Stimulated activated CD8-positive, alpha-beta memory T cell treated with anti-CD3 and anti-CD28 coated beads, Interleukin-2, amount 100 ng/mL, for 48 hours (primary cell): ENCODE measurements at regions not wholly inside any gene's neighbourhood (a gene's known extent, or its start where the extent isn't known, plus 50 kb on each side); places are given as distances from the start of the nearest gene placed in this dataset.
"Not testable (repeated sequence)": the region's sequence is repeated elsewhere in the genome, so short reads cannot be mapped to it uniquely, and the experiment has no call there.

Experiments used
- DNase-seq, 2 donors: peaks; one replicate each; pipeline ENCODE4 v3.0.0-alpha.2; 2020; ENCODE audit warnings: low read depth in 2 of 2

DNA sequence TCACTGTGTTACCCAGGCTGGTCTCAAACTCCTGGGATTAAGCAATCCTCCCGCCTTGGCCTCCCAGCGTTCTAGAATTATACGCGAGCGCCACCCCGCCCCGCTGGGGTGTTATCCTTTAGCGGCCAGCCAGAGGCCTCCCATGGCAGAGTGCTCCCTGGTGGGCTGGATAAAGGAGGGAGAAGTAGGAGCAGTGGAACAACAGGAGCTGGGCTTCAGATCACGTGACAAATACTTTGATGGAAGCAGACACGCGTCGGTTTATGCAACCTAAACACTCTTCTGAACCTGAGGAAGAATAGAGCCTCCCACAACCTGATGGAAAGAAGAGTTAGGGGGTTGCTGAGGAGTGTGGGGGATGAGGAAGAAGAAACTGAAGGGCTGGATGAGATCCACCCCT, 2114.0 kb downstream of the TP53TG3F start:
- DNase-seq = no peak

DNA sequence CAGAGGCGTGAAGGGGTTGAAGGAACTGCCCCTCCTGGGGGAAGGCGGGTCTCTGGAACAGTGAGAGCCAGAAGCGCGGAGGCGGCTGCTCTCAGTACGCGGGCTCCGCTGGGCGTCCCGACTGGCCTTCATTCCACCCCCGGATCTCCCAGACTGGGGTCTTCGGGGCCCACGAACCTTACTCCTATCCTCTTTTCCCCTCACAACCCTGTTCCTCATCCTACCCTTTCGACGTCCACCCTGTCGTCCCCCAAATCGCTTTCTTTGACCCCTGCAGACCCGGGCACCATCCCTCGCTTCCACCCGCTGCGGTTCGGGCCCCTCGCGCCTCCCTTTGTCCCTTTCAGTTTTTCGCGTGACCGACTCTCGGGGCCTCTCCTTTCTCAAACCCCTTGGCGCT, 2114.6 kb downstream of the TP53TG3F start:
- DNase-seq = no peak

DNA sequence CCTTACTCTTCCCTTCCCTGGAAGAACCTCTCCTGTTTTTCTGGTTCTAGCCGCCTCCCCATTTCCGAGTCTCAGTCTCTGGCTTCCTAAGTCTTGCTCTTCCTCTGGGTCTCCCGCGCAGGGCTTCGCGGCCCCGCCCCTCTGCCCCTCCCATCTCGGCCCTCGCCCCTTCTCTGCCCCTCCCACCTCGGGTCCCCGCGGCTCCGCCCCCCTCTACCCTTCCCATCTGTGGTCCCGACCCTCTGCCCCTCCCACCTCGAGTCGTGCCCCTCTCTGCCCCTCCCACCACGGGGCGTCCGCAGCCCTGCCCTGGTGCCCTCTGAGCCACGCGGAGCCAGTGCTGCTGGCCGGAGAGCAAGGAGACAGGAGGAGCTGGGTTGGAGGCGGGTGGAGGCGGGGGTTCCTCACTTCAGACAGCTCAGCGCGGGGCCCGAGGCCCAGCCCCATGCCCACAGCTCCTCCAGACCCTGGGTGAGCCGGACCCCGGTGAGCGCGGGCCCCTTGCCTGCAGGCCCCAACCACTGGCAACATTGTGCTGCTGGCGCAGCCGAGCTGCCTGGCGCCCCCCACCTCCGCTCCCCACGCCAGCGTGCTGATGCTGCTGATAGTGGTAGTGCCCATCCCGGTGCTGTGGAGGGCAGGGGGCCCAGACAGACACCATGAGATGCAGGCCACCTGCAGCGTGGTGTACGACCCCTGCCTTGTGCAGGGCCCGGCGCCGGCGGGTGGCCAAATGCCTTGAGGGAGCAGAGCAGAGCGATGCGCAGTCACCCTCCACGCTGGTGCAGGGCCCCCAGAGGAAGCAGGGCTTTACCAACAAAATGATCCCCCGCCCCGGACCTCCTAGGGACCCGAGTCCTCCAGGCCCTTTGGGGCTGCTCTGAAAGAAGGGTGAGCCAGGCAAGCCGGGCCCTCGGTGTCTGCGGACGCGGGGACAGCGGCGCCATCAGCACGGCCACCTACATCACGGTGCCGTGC, 2115.3 kb downstream of the TP53TG3F start:
- no peak for DNase-seq

DNA sequence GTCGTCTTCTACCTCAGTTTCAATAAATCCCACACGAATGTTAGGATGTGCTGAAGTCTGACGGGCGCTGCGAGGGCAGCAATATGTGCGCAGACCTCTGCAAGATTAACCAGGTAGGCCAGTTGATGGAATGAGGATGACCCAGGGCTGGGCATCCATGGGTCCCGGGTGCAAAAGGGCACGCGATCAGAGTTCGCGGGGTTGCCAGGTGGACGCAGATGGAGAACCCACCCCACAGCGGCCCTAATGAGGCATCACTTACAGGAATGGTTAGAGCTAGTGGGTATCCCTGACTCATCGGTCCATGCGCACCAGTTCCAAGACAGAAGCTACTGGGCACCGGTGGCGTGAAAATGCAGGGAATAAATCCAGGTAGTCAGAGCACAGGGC, 2116.0 kb downstream of the TP53TG3F start:
- no peak for DNase-seq

DNA sequence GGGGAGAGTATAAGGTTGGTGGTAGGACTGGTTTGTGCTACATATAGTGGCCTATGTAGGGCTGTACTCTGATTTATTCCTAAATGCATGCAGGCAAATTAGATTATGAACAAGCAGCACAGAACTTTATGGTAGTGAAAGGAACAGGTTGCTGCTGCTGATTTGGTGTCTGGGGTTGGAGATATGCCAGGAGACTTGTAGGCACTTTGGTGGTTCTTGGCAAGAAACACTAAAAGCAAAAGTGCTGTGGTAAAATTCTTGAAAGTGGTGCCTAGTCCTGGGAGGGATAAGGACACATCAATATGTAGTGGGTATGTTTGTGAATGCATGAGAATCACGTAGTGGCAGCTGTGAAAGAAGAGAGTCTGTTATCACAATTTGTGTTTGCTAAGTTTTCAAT, 2126.0 kb downstream of the TP53TG3F start:
- no peak for DNase-seq

DNA sequence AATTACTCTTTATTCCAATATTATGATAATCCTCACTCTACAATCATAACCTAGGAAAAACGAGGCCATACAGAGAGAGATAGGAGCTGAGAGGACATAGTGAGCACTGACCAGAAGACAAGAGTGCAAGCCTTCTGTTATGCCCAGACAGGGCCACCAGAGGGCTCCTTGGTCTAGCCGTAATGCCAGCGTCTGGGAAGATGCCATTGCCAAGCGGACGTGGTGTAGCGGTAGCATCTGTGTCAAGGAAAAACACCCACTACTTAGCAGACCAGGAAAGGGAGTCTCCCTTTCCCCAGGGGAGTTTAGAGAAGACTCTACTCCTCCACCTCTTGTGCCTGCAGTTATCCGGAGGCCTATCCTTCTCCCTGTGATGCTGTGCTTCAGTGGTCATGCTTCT, 2131.5 kb downstream of the TP53TG3F start:
- DNase-seq = not testable (repeated sequence)

DNA sequence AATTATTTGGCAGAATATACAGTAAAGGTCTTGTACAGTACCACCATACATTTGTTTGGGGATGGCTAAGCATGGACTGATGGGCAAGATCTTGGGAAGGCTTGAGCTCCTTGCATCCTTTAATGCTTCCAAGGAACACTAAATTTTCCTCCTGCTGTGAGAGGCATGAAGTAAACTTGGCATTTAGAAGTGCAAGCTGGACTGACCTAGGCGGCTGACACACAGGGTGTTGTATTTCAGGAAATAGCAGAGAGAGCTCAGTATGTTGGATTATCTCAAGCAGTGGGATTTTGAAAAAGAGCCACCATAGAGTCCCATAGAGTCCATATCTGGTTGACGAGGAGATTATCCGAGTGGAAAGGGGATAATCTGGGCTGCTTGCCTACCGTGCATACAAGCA, 2137.1 kb downstream of the TP53TG3F start:
- no peak for DNase-seq

DNA sequence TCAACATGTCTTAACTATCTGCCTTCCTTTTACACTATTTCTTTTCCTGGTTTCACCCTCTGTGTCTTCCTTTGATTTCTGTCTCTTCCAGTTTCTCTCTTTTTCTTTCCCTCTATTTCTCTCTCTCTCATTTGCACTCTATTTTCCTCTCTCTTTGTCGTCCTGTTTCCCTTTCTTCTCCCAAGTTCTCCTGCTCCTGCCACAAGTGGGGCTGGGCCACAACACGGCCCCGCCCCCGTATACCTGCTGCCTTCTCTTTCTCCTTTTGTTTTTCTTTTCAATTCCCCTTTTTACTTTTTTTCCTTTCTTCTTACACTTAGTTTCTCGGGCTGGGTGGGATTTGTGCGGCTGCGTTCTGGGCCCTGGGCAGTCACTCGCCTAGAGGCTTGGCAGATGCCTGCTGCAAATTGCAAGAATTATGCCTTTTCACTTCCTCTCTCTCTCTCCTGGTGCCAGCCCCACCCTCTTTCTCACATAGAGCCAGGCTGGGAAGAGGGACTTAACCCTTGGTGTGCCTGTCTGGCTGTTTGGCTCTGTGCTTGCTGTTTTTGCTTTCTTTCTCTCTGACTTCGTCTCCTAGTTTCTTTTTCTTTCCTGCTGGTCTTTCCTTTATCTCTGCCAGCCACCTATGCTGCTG, 2139.4 kb downstream of the TP53TG3F start:
- DNase-seq = no peak

DNA sequence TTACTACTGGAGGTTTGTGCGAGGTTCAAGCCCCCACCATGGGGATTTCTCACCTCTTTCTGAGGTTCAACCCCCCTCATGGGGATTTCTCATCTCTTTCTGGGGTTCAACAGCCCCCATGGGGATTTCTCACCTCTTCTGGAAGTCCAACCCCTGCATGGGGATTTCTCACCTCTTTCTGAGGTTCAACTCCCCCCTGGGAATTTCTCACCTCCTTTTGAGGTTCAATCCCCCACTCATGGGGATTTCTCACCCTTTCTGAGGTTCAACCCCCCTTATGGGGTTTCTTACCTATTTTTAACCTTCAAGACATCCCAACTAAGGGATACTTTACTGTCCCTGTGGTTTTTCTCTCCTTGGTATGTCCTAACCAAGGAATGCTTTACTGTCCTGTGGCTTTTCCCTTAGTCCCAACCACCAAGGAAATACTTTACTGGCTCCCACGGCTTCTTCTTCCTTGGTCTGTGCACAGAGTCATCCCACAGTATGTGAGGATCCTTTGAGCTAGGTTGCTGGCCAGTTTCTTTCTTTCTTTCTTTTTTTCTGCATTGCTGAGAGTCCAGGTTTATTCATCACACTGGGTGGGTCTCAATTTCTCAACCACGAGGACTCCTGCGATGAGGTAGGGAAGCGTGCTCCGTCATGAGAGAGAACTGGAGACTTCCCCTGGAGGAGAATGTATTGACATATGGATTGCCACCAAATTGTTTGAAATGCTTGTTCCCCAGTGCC, 2140.2 kb downstream of the TP53TG3F start:
- no peak for DNase-seq

DNA sequence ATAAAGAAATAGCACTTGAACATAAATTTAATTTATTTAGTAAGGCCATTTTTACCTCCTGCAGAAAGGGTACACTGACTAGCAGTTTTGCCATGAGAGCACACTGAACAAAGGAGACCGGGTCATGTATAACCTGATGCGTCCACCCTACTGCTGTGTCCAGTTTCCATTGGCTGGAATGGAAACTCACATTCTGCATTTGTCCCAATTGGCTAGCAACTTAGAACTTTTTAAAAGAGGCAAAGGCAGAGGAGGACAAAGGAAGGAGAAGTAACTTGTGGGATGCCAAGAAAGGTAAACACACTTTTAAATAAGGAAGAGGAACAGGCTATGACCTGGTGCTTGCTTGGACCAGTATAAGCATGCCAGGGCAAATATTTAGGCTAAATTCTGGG, 2140.7 kb downstream of the TP53TG3F start:
- not testable (repeated sequence) for DNase-seq

DNA sequence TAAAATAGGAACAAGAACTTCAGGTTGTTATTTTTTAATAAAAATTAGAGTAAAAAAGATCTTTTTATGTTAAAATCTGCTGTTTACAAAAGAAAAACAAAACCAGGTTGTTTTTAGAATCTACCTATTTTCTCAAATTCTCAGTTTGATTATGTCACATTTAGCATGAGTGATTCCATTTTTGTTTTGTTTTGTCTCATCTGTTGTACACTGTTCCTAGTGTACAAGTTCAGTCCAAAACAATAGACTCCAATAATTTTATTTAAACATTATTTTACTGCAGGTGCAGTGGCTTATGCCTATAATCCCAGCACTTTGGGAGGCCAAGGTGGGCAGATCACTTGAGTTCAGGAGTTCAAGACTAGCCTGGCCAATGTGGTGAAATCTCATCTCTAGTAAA, 2142.7 kb downstream of the TP53TG3F start:
- DNase-seq = no peak

DNA sequence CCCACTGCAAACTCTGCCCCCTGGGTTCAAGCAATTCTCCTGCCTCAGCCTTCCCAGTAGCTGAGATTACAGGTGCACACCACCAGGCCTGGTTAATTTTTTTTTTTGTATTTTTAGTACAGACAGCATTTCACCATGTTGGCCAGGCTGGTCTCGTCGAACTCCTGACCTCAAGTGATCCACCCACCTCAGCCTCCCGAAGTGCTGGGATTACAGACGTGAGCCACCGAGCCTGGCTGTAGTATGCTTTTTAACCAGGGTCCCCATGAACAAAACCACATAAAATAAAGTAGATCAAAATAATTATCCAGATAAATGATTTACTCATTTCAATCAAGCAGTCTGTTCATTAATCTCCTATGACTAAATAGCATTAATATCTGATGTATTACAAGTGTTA, 2144.0 kb downstream of the TP53TG3F start:
- DNase-seq = not testable (repeated sequence)

DNA sequence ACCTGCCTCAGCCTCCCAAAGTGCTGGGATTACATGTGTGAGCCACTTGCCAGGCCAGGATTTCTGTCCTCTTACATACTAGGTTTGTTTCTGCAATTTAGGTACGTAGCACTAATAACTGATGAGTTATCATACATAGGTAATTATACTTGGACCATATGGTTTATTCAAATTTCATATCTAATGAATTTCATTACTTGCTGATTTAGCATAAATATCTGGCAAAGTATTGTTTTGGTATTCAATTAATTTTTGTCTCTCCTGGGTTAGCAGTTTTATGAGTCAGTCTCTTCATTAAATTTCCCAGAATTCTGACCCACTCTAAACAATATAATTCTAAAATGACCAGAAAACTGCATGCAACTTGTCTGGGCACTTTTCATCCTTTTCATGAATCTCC, 2146.5 kb downstream of the TP53TG3F start:
- DNase-seq = no peak

DNA sequence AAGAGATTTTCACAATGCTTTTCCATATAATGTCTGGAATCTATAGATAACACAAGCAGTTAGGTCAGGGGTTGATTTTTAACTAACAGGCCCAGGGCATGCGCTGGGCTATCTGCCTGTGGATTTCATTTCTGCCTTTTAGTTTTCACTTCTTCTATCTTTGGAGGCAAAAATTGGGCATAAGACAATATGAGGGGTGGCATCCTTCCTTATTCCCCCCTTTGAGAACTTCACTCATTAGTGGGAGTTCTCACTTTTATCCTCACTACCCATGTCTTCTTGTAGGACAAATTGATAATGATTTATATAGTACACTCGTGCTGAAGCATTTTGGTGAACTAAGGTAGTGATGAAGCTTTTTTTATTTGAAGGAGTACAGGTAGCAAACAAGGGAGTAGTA, 2155.5 kb downstream of the TP53TG3F start:
- DNase-seq = not testable (repeated sequence)

DNA sequence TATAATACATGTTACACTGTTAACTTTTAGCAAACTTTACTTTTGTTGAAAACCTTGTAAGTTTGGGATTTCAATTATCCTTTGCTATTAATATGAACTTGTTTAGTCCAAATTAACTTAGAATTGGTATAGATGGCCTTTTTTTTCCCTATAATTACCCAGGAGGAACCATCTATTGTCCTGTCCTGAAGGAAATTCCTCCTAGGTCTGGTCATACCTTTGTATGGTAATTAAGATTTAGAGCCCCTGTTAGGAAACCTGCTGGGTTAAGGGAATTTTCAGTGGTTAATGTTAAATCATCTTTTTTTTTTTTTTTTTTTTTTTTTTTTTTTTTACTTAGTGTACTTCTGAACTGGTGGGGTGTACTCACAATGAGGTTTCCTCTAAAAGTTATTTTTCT, 2159.8 kb downstream of the TP53TG3F start:
- not testable (repeated sequence) for DNase-seq

DNA sequence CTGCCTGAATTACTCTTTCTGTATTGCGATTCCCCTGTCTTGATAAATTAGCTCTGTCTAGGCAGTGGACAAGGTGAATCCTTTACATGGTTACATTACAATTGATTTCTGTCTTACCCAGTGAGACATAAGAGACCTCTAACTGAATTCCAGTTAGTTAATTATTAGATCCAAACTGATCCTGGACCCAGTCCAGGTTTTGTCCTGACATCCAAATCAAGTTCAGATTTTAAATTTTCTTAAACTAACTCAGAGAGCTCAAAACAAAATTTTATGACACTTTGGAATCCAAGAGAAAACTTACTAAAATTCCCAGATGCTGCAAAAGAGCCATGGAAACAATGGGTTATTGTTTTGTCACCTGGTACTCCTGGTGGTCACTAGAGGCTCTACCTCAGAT, 2166.6 kb downstream of the TP53TG3F start:
- DNase-seq = no peak

DNA sequence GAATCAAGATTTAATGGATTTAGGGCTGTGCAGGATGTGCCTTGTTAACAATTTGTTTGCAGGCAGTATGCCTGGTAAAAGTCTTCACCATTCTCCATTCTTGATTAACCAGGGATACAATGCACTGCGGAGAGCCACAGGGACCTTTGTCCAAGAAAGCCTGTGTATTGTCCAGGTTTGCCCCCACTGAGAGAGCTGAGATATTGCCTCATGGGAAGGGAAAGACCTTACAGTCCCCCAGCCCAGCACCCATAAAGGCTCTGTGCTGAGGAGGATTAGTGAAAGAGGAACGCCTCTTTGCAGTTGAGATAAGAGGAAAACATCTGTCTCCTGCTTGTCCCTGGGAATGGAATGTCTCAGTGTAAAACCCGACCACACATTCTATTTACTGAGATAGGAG, 2169.6 kb downstream of the TP53TG3F start:
- DNase-seq = no peak

DNA sequence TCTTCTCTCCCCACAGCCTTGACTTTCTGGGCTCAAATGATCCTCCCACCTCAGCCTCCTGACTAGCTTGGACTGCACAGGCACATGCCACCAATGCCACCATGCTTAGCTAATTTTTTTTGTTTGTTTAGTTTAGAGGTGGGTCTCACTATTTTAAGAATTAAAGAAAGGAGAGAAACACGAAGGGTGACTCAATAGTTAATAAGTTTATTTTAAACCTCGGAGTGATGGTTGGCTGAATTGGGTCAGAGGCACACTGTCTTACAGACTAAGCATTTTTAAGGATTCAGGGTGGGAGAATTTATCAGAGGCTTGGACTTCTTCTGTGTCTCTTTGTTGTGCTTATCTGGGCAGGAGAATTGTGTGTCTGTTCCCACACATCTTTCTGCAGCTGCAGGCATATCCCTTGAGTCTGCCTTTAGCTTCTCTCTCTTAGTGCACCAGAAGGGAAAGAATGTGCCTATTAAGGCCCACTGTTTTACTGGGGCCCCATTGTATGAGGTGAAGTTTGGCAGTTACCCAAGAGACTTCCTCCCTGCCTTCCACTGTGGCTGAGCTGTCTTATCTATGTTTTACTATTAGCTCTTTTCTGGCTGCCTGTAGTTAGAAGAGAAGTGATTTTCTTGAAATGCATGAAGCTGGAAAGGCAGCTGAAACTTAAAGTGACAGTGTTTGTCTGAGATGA, 2172.0 kb downstream of the TP53TG3F start:
- no peak for DNase-seq

DNA sequence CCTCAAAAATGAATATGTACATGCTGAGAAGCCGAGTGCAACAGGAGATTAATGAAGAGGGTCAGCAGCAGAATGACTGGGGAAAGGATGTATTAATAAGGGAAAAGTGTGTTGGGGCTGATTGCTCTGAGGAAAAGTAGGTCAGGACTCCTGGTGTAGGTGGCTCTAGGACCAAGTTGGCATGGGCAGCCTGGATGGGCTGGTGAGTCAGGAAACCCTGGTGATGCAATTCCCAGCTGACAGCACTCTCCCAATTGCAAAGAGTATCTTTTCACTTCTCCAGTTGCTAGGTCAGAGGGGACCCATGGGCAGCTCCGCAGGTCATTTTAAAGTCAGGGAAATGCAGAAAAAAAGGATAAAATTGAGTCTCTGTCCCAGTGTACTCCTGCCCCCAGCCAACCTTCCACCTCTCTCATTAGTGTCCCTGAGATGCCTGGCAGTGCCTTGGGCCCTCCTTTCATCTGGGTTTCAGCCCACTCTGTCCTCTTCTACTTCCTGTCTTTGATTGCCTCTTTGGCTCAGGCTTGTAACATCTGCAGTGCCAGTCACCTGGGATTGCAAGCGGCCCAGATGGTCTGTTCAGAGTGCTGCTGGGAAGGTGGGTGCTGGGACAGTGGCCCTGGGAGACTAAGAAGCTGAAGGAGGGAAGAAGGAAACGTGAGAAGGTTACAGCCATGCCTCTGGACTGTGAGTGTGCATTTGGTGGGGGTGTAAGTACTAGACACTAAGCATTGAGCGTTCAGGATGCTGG, 2177.2 kb downstream of the TP53TG3F start:
- DNase-seq = no peak

DNA sequence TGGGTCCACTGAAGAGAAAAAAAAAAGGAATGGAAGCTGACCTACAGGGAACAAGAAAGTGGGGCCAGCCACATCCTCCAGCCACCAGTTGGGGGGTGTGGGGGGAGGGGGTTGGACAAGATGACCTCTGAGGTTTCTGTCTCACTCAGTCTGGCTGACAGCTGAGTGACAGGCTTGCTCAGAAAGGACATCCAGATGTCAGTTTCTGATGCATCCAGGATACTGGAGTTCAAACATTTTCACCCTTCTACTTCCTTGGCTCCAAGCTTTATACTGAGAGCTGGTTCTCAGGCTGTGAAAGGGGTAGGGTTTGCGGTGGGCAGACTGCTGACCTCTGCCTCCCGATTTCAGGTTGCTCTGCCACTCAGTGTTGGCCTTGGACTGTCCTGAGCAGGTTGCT, 2178.3 kb downstream of the TP53TG3F start:
- DNase-seq = no peak
